HT-29 (cell line): ENCODE measurements at regions not wholly inside any gene's neighbourhood (a gene's known extent, or its start where the extent isn't known, plus 50 kb on each side); places are given as distances from the start of the nearest gene placed in this dataset.

Experiments used
- DNase-seq: peaks from one replicate; pipeline ENCODE4 v3.0.0-alpha.2; 2015; ENCODE audit warnings: low spot score

GRCh38 chr4:165667969-165668368, 205.1 kb upstream of the TLL1 start:
- DNase-seq, result no peak

GRCh38 chr4:165668694-165669093, 204.3 kb upstream of the TLL1 start:
- no peak for DNase-seq

- no peak for DNase-seq
These were observed 196.0 kb upstream of the TLL1 start for GRCh38 chr4:165677081-165677480.

- no peak for DNase-seq
These were observed 194.7 kb upstream of the TLL1 start for GRCh38 chr4:165678236-165678935.

- no peak for DNase-seq
These were observed 194.1 kb upstream of the TLL1 start for GRCh38 chr4:165678936-165679325.

GRCh38 chr4:165680821-165681220, 192.2 kb upstream of the TLL1 start:
- DNase-seq, result no peak

GRCh38 chr4:165682611-165683010, 190.4 kb upstream of the TLL1 start:
- no peak for DNase-seq

GRCh38 chr4:165684177-165684805, 188.7 kb upstream of the TLL1 start:
- DNase-seq, result no peak

- no peak for DNase-seq
These were observed 186.3 kb upstream of the TLL1 start for GRCh38 chr4:165686756-165687155.

- no peak for DNase-seq
These were observed 183.9 kb upstream of the TLL1 start for GRCh38 chr4:165689159-165689558.

- DNase-seq, result no peak
These were observed 181.0 kb upstream of the TLL1 start for GRCh38 chr4:165692082-165692481.

- DNase-seq, result no peak
These were observed 174.8 kb upstream of the TLL1 start for GRCh38 chr4:165698272-165698671.

GRCh38 chr4:165699055-165699454, 174.0 kb upstream of the TLL1 start:
- DNase-seq, result no peak

- peak; percentile 4 for DNase-seq
These were observed 172.2 kb upstream of the TLL1 start for GRCh38 chr4:165700855-165701254.

GRCh38 chr4:165707128-165707527, 165.9 kb upstream of the TLL1 start:
- DNase-seq, result no peak

- DNase-seq, result no peak
These were observed 163.5 kb upstream of the TLL1 start for GRCh38 chr4:165709516-165709915.

GRCh38 chr4:165709973-165710526, 163.0 kb upstream of the TLL1 start:
- no peak for DNase-seq

GRCh38 chr4:165711436-165711835, 161.6 kb upstream of the TLL1 start:
- no peak for DNase-seq

- DNase-seq, result no peak
These were observed 161.1 kb upstream of the TLL1 start for GRCh38 chr4:165711912-165712311.

GRCh38 chr4:165714650-165715049, 158.4 kb upstream of the TLL1 start:
- no peak for DNase-seq

GRCh38 chr4:165715211-165715610, 157.8 kb upstream of the TLL1 start:
- no peak for DNase-seq

GRCh38 chr4:165715989-165716388, 157.0 kb upstream of the TLL1 start:
- DNase-seq, result no peak

GRCh38 chr4:165716472-165716871, 156.6 kb upstream of the TLL1 start:
- DNase-seq, result no peak
